Keratinocyte (primary cell): ENCODE measurements at regions not wholly inside any gene's neighbourhood (a gene's known extent, or its start where the extent isn't known, plus 50 kb on each side); places are given as distances from the start of the nearest gene placed in this dataset.

ENCODE experiments used
- DNase-seq: peaks from one replicate; pipeline ENCODE4 v3.0.0-alpha.2; 2011; ENCODE audit warnings: low read depth, missing footprints, low spot score
- FAIRE-seq: peaks from 2 replicates; lab custom pipeline; 2011; peaks lifted over from hg19 to GRCh38; lab: Jason Lieb, UNC
- H2AFZ ChIP-seq: 2 replicates; pipeline ENCODE4 v1.6.0; 2012; ENCODE audit warnings: low read length, control low read depth, inconsistent platforms; ENCODE audit not compliant: control insufficient read depth
- H3K27ac ChIP-seq: 2 replicates; pipeline ENCODE4 v1.5.1; 2011; ENCODE audit warnings: low read length; ENCODE audit not compliant: control insufficient read depth, insufficient read depth
- H3K27me3 ChIP-seq: 3 replicates; pipeline ENCODE4 v1.6.0; 2011; ENCODE audit warnings: low read length; ENCODE audit not compliant: control insufficient read depth, insufficient read depth; ENCODE audit errors: extremely low read depth
- H3K36me3 ChIP-seq, 2 experiments: 2 replicates in 1 of 2; 3 replicates in 1 of 2; pipeline ENCODE4 v1.5.1; 2011; ENCODE audit warnings: low read length in 2 of 2, mild to moderate bottlenecking in 1 of 2; ENCODE audit not compliant: control insufficient read depth in 2 of 2, insufficient read depth in 2 of 2; ENCODE audit errors: extremely low read depth in 1 of 2
- H3K4me1 ChIP-seq: 3 replicates; pipeline ENCODE4 v1.5.1; 2011; ENCODE audit warnings: low read length; ENCODE audit not compliant: control insufficient read depth, insufficient read depth; ENCODE audit errors: extremely low read depth
- H3K4me2 ChIP-seq: 3 replicates; pipeline ENCODE4 v1.6.0; 2011; ENCODE audit warnings: low read depth, low read length; ENCODE audit not compliant: control insufficient read depth, insufficient read depth; ENCODE audit errors: extremely low read depth
- H3K4me3 ChIP-seq, 3 experiments: fragments of 200-600 bp in 1 of 3; sonication (generic) in 1 of 3; 2 replicates in 2 of 3; 3 replicates in 1 of 3; pipeline ENCODE4 v1.5.1; 2011 to 2016; ENCODE audit warnings: low read length in 3 of 3, mild to moderate bottlenecking in 3 of 3, control low read depth in 2 of 3, inconsistent platforms in 1 of 3, low read depth in 1 of 3, mixed read lengths in 1 of 3, mixed run types in 1 of 3, moderate library complexity in 1 of 3; ENCODE audit not compliant: control insufficient read depth in 2 of 3, insufficient read depth in 2 of 3; ENCODE audit errors: extremely low read depth in 1 of 3
- H3K79me2 ChIP-seq: 2 replicates; pipeline ENCODE4 v1.6.0; 2012; ENCODE audit warnings: low read length; ENCODE audit not compliant: control insufficient read depth, insufficient read depth
- H3K9ac ChIP-seq: 3 replicates; pipeline ENCODE4 v1.6.0; 2011; ENCODE audit warnings: low read length; ENCODE audit not compliant: control insufficient read depth, insufficient read depth; ENCODE audit errors: extremely low read depth
- H3K9me1 ChIP-seq: 3 replicates; pipeline ENCODE4 v1.6.0; 2011; ENCODE audit warnings: low read length; ENCODE audit not compliant: control insufficient read depth, insufficient read depth; ENCODE audit errors: extremely low read depth
- H3K9me3 ChIP-seq: 2 replicates; pipeline ENCODE4 v1.5.1; 2012; ENCODE audit warnings: low read depth, low read length; ENCODE audit not compliant: control insufficient read depth
- H4K20me1 ChIP-seq: 3 replicates; pipeline ENCODE4 v1.6.0; 2011; ENCODE audit warnings: low read length; ENCODE audit not compliant: control insufficient read depth, insufficient read depth; ENCODE audit errors: extremely low read depth
- CTCF ChIP-seq, 3 experiments: IDR thresholded peaks in 1 of 3; conservative IDR thresholded peaks in 1 of 3; optimal IDR thresholded peaks in 1 of 3; 2 replicates in 2 of 3; 3 replicates in 1 of 3; pipeline versions ENCODE3 to v1.5.1; 2011; ENCODE audit warnings: low read length in 3 of 3, mild to moderate bottlenecking in 3 of 3, moderate library complexity in 2 of 3, control low read depth in 1 of 3, inconsistent platforms in 1 of 3; ENCODE audit not compliant: insufficient read depth in 2 of 3; ENCODE audit errors: extremely low read depth in 1 of 3
- EZH2 ChIP-seq: IDR thresholded peaks from one replicate; pipeline ENCODE4 v1.6.1; 2012; ENCODE audit warnings: inconsistent platforms, mild to moderate bottlenecking, low read length, moderate library complexity
- dilution Hi-C: fragments of 300-500 bp; cut with MboI; formaldehyde crosslinking; loops from one replicate; pipeline ENCODE4 v1.7.0; 2020; ENCODE audit warnings: low sequenced_read_pairs; ENCODE audit not compliant: extremely low pct_ligation_motif_present

GRCh38 chr12:20220339-20220738 lies 148.0 kb upstream of the PDE3A start:
- H3K9me3 ChIP-seq: no peaks in the 10 kb centered on the region
- no peaks in the 10 kb centered on the region for H3K4me1 ChIP-seq
- no peaks in the 10 kb centered on the region for H4K20me1 ChIP-seq
- H3K4me3 ChIP-seq: no peak overlapping the region
- H3K79me2 ChIP-seq: no peaks in the 10 kb centered on the region
- H3K27ac ChIP-seq: no peak overlapping the region
- H3K27me3 ChIP-seq: no peaks in the 10 kb centered on the region
- DNase-seq (no peak), FAIRE-seq (no peak)
- no peak overlapping the region for H3K4me2 ChIP-seq
- H3K9me1 ChIP-seq: no peaks in the 10 kb centered on the region
- H2AFZ ChIP-seq: no peak overlapping the region
- no peaks in the 10 kb centered on the region for H3K36me3 ChIP-seq
- dilution Hi-C loops: no loop called here
- TF ChIP-seq EZH2: no peak
- peak; percentile 3 to 15 (median 11) for TF ChIP-seq CTCF (optimal IDR thresholded peaks at IDR 0.05 in 1 of 3, IDR thresholded peaks at IDR 0.05 in 1 of 3, conservative IDR thresholded peaks at IDR 0.05 in 1 of 3; ENCODE audit: extremely low read depth in 1 of 3, insufficient read depth in 2 of 3, low read length in 3 of 3)
- H3K9ac ChIP-seq: no peak overlapping the region

DNA sequence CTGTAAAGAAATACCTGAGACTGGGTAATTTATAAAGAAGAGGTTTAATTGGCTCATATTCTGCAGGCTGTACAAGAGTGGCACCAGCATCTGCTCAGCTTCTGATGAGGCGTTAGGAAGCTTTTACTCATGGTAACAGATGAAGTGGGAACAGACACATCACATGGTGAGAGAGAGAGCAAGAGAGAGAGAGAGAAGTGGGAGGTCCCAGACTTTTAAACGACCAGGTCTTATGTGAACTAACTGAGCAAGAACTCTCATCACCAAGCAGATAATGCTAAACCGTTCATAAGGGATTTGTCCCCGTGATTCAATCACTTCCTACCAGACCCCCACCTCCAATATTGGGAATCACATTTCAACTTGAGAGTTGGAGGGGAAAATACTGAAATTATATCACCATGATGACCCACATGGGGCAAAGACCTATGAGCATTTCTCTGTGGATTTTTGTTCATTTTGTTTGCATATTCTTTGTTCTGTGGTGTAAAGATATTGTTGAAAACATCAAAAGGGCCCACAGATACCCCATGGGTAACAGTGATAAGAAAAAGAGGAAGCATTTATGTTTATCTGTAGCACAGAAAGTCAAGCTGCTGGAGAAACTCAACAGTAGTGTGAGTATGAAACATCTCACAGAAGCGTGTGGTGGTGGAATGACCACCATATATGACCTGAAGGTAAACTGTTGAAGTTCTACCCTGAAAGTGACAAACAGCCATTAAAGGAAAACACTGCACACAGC lies 135.2 kb upstream of the PDE3A start:
- dilution Hi-C loops: no loop called here
- FAIRE-seq: no peak
- Histone ChIP-seq H3K36me3 (no peaks in the 10 kb centered on the region), H3K27ac (no peak overlapping the region), H3K4me1 (no peaks in the 10 kb centered on the region), H3K9me1 (no peaks in the 10 kb centered on the region), H3K4me3 (no peak overlapping the region), H4K20me1 (no peaks in the 10 kb centered on the region), H3K79me2 (no peaks in the 10 kb centered on the region), H2AFZ (no peak overlapping the region), H3K4me2 (no peak overlapping the region), H3K9me3 (no peaks in the 10 kb centered on the region), H3K27me3 (no peaks in the 10 kb centered on the region), H3K9ac (no peak overlapping the region)
- TF ChIP-seq CTCF (optimal IDR thresholded peaks at IDR 0.05 in 1 of 3, IDR thresholded peaks at IDR 0.05 in 1 of 3, conservative IDR thresholded peaks at IDR 0.05 in 1 of 3; ENCODE audit: extremely low read depth in 1 of 3, insufficient read depth in 2 of 3, low read length in 3 of 3) (no peak), EZH2 (no peak)
- no peak for DNase-seq
